ENCODE measurements at regions not wholly inside any gene's neighbourhood (a gene's known extent, or its start where the extent isn't known, plus 50 kb on each side); places are given as distances from the start of the nearest gene placed in this dataset.

DNA sequence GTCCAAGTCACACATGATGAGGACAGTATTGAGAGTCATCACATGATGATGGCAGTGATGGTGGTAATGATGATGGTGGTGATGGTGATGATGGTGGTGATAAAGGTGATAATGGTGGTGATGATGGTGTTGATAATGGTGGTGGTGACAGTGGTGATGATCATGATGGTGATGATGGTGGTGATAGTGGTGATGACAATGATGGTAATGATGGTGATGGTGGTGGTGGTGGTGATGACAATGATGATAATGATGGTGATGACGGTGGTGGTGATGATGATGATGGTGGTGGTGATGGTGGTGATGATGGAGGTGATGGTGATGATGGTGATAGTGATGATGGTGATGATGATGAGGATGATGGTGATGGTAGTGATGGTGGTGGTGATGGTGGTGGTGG, 190.2 kb upstream of the ZNF469 start:
- TF ChIP-seq CBFB (CRISPR knock-in tag; IDR thresholded peaks at IDR 0.05; ENCODE audit: low read depth) = no peak
- TF ChIP-seq, protein P1, sequence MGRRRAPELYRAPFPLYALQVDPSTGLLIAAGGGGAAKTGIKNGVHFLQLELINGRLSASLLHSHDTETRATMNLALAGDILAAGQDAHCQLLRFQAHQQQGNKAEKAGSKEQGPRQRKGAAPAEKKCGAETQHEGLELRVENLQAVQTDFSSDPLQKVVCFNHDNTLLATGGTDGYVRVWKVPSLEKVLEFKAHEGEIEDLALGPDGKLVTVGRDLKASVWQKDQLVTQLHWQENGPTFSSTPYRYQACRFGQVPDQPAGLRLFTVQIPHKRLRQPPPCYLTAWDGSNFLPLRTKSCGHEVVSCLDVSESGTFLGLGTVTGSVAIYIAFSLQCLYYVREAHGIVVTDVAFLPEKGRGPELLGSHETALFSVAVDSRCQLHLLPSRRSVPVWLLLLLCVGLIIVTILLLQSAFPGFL (CRISPR knock-in tag; IDR thresholded peaks at IDR 0.05; ENCODE audit: borderline replicate concordance) = no peak
- no peak for TF ChIP-seq CREB1 (CRISPR knock-in tag; IDR thresholded peaks at IDR 0.05)
- TF ChIP-seq ZNF138 (CRISPR knock-in tag; conservative IDR thresholded peaks at IDR 0.05) = no peak
- no peak for TF ChIP-seq ZNF232 (CRISPR knock-in tag; IDR thresholded peaks at IDR 0.05)
- TF ChIP-seq ESRRA (CRISPR knock-in tag; IDR thresholded peaks at IDR 0.05; ENCODE audit: borderline replicate concordance) = no peak
- TF ChIP-seq, protein P2, sequence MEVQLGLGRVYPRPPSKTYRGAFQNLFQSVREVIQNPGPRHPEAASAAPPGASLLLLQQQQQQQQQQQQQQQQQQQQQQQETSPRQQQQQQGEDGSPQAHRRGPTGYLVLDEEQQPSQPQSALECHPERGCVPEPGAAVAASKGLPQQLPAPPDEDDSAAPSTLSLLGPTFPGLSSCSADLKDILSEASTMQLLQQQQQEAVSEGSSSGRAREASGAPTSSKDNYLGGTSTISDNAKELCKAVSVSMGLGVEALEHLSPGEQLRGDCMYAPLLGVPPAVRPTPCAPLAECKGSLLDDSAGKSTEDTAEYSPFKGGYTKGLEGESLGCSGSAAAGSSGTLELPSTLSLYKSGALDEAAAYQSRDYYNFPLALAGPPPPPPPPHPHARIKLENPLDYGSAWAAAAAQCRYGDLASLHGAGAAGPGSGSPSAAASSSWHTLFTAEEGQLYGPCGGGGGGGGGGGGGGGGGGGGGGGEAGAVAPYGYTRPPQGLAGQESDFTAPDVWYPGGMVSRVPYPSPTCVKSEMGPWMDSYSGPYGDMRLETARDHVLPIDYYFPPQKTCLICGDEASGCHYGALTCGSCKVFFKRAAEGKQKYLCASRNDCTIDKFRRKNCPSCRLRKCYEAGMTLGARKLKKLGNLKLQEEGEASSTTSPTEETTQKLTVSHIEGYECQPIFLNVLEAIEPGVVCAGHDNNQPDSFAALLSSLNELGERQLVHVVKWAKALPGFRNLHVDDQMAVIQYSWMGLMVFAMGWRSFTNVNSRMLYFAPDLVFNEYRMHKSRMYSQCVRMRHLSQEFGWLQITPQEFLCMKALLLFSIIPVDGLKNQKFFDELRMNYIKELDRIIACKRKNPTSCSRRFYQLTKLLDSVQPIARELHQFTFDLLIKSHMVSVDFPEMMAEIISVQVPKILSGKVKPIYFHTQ (CRISPR knock-in tag; IDR thresholded peaks at IDR 0.05) = no peak
- no peak for TF ChIP-seq TEAD1 (CRISPR knock-in tag; IDR thresholded peaks at IDR 0.05)
- no peak for TF ChIP-seq SMAD3 (CRISPR knock-in tag; IDR thresholded peaks at IDR 0.05; ENCODE audit: borderline replicate concordance)
- TF ChIP-seq, protein P3, sequence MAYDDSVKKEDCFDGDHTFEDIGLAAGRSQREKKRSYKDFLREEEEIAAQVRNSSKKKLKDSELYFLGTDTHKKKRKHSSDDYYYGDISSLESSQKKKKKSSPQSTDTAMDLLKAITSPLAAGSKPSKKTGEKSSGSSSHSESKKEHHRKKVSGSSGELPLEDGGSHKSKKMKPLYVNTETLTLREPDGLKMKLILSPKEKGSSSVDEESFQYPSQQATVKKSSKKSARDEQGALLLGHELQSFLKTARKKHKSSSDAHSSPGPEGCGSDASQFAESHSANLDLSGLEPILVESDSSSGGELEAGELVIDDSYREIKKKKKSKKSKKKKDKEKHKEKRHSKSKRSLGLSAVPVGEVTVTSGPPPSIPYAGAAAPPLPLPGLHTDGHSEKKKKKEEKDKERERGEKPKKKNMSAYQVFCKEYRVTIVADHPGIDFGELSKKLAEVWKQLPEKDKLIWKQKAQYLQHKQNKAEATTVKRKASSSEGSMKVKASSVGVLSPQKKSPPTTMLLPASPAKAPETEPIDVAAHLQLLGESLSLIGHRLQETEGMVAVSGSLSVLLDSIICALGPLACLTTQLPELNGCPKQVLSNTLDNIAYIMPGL (CRISPR knock-in tag; IDR thresholded peaks at IDR 0.05) = no peak
- TF ChIP-seq, protein P4, sequence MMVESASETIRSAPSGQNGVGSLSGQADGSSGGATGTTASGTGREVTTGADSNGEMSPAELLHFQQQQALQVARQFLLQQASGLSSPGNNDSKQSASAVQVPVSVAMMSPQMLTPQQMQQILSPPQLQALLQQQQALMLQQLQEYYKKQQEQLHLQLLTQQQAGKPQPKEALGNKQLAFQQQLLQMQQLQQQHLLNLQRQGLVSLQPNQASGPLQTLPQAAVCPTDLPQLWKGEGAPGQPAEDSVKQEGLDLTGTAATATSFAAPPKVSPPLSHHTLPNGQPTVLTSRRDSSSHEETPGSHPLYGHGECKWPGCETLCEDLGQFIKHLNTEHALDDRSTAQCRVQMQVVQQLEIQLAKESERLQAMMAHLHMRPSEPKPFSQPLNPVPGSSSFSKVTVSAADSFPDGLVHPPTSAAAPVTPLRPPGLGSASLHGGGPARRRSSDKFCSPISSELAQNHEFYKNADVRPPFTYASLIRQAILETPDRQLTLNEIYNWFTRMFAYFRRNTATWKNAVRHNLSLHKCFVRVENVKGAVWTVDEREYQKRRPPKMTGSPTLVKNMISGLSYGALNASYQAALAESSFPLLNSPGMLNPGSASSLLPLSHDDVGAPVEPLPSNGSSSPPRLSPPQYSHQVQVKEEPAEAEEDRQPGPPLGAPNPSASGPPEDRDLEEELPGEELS (CRISPR knock-in tag; IDR thresholded peaks at IDR 0.05) = no peak
- TF ChIP-seq ZNF671 (CRISPR knock-in tag; IDR thresholded peaks at IDR 0.05) = no peak
- no peak for TF ChIP-seq JUN (CRISPR knock-in tag; IDR thresholded peaks at IDR 0.05)
- TF ChIP-seq IRF2 (CRISPR knock-in tag; IDR thresholded peaks at IDR 0.05; ENCODE audit: borderline replicate concordance, low read depth) = no peak
- TF ChIP-seq NFYB (CRISPR knock-in tag; conservative IDR thresholded peaks at IDR 0.05; ENCODE audit: low read depth) = no peak
- TF ChIP-seq, protein P5, sequence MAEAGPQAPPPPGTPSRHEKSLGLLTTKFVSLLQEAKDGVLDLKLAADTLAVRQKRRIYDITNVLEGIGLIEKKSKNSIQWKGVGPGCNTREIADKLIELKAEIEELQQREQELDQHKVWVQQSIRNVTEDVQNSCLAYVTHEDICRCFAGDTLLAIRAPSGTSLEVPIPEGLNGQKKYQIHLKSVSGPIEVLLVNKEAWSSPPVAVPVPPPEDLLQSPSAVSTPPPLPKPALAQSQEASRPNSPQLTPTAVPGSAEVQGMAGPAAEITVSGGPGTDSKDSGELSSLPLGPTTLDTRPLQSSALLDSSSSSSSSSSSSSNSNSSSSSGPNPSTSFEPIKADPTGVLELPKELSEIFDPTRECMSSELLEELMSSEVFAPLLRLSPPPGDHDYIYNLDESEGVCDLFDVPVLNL (CRISPR knock-in tag; IDR thresholded peaks at IDR 0.05; ENCODE audit: borderline replicate concordance, low read depth) = no peak
- TF ChIP-seq ZNF317 (CRISPR knock-in tag; IDR thresholded peaks at IDR 0.05; ENCODE audit: borderline replicate concordance, low read depth) = no peak
- no peak for TF ChIP-seq EMX1 (CRISPR knock-in tag; IDR thresholded peaks at IDR 0.05)
- no peak for TF ChIP-seq MXD4 (CRISPR knock-in tag; IDR thresholded peaks at IDR 0.05; ENCODE audit: borderline replicate concordance)
- no peak for TF ChIP-seq GTF2I (CRISPR knock-in tag; conservative IDR thresholded peaks at IDR 0.05)
- ChIA-PET CTCF (no interaction called here), POLR2A (no interaction called here)
- ATAC-seq (no peak), DNase-seq (ENCODE audit: low spot score) (no peak)
- Mint-ChIP-seq H3K36me3 (peaks cover 13% of the 10 kb centered on the region; the same call in 1 of the 2 replicates), H3K4me1 (no peaks in the 10 kb centered on the region), H3K4me3 (no peak overlapping the region), H3K9me3 (peaks cover 19% of the 10 kb centered on the region), H3K27me3 (ENCODE audit: low read depth) (no peaks in the 10 kb centered on the region), H3K27ac (no peak overlapping the region)

All from WTC11 (cell line).